Endothelial cell (in vitro differentiated cells): ENCODE measurements at regions not wholly inside any gene's neighbourhood (a gene's known extent, or its start where the extent isn't known, plus 50 kb on each side); places are given as distances from the start of the nearest gene placed in this dataset.

Experiments
- DNase-seq: peaks from one replicate; pipeline ENCODE4 v3.0.0; 2021; ENCODE audit warnings: low spot score
- H3K27ac Mint-ChIP-seq: one replicate; pipeline ENCODE4 v1.8.0; 2021; ENCODE audit warnings: mixed read lengths, inconsistent platforms; ENCODE audit not compliant: unreplicated experiment
- H3K27me3 Mint-ChIP-seq: one replicate; pipeline ENCODE4 v1.8.0; 2021; ENCODE audit warnings: mild to moderate bottlenecking, moderate library complexity, mixed read lengths, inconsistent platforms; ENCODE audit not compliant: unreplicated experiment
- H3K36me3 Mint-ChIP-seq: one replicate; pipeline ENCODE4 v1.8.0; 2021; ENCODE audit warnings: mild to moderate bottlenecking, low read depth, mixed read lengths, inconsistent platforms; ENCODE audit not compliant: unreplicated experiment
- H3K4me1 Mint-ChIP-seq: one replicate; pipeline ENCODE4 v1.8.0; 2021; ENCODE audit warnings: mild to moderate bottlenecking, mixed read lengths, inconsistent platforms; ENCODE audit not compliant: unreplicated experiment
- H3K4me3 Mint-ChIP-seq: one replicate; pipeline ENCODE4 v1.8.0; 2021; ENCODE audit warnings: mild to moderate bottlenecking, mixed read lengths, inconsistent platforms; ENCODE audit not compliant: unreplicated experiment
- H3K9me3 Mint-ChIP-seq: one replicate; pipeline ENCODE4 v1.8.0; 2021; ENCODE audit warnings: mixed read lengths, inconsistent platforms; ENCODE audit not compliant: unreplicated experiment
- CTCF ChIP-seq: fragments of 200-600 bp; sonication (generic); IDR thresholded peaks from one replicate; pipeline ENCODE4 v1.5.0; 2021; ENCODE audit warnings: antibody characterized with exemption; ENCODE audit not compliant: unreplicated experiment

DNA sequence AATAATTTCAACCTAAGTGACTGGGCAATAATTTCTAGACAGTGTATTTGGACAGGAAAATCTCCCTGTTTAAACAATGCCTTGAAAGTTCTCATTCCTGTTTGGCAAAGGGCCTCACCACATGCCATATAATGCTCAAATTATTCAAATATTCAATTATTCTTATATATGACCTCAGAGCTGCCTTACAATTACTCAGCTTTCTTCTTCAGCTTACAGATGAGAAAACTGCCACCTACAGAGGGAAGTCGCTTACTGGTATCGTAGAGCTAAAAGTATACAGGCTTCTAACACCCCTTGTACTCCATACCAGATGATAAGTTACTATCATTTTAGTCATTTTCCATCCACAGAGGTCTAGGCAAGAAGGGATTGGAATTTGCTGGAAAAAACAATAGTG is 830.3 kb downstream of the BRINP1 start:
- Mint-ChIP-seq H3K4me1 (peaks cover 2% of the 10 kb centered on the region), H3K36me3 (no peaks in the 10 kb centered on the region), H3K9me3 (no peaks in the 10 kb centered on the region), H3K27me3 (no peaks in the 10 kb centered on the region), H3K27ac (no peak overlapping the region), H3K4me3 (no peak overlapping the region)
- no peak for DNase-seq
- TF ChIP-seq CTCF, result no peak

- Mint-ChIP-seq H3K9me3 (no peaks in the 10 kb centered on the region), H3K27ac (no peak overlapping the region), H3K4me3 (no peak overlapping the region), H3K27me3 (no peaks in the 10 kb centered on the region), H3K36me3 (no peaks in the 10 kb centered on the region), H3K4me1 (no peaks in the 10 kb centered on the region)
- no peak for TF ChIP-seq CTCF
- no peak for DNase-seq
Observed at GRCh38 chr9:118553465-118553864, 815.8 kb downstream of the BRINP1 start.

DNA sequence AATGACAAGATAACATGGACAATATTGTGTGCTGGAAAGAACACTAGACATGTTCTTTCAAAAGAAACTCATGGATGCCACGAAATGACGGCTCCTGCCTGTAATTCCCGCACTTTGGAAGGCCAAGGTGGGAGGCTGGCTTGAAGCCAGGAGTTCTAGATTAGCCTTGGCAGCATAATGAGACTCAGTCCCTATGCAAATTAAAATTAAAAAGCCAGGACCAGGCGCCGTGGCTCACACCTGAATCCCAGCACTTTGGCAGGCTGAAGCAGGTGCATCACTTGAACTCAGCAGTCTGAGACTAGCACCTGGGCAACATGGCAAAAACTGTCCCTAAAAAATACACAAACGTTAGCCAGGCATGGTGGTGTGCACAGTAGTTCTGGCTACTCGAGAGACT is 814.2 kb downstream of the BRINP1 start:
- no peak for DNase-seq
- no peaks in the 10 kb centered on the region for H3K4me1 Mint-ChIP-seq
- no peak overlapping the region for H3K4me3 Mint-ChIP-seq
- H3K27ac Mint-ChIP-seq, result no peak overlapping the region
- no peaks in the 10 kb centered on the region for H3K27me3 Mint-ChIP-seq
- no peaks in the 10 kb centered on the region for H3K36me3 Mint-ChIP-seq
- no peaks in the 10 kb centered on the region for H3K9me3 Mint-ChIP-seq
- no peak for TF ChIP-seq CTCF

- H3K36me3 Mint-ChIP-seq, result no peaks in the 10 kb centered on the region
- H3K9me3 Mint-ChIP-seq, result no peaks in the 10 kb centered on the region
- DNase-seq, result no peak
- H3K27me3 Mint-ChIP-seq, result no peaks in the 10 kb centered on the region
- H3K4me3 Mint-ChIP-seq, result no peak overlapping the region
- no peak for TF ChIP-seq CTCF
- no peaks in the 10 kb centered on the region for H3K4me1 Mint-ChIP-seq
- H3K27ac Mint-ChIP-seq, result no peak overlapping the region
Observed at GRCh38 chr9:118558026-118558425, 811.2 kb downstream of the BRINP1 start.

DNA sequence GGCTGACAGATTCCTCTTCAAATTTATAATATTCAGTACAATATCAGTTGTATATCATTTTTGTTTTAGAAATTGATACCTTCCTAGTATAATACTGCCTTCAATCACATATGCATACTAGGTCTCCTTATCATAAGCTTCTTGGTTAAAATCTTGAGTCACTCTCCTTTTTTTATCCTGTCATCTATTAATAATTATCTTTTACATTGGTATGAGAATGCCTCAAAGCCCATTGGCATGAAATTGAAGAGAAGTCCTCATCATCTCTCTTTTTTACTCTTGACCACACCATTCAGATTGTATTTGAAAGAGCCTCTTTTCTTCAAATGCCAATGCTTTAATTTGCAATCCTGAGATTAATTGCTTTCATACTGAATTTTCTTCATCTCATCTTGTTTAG is 810.3 kb downstream of the BRINP1 start:
- Mint-ChIP-seq H3K4me1 (no peaks in the 10 kb centered on the region), H3K36me3 (no peaks in the 10 kb centered on the region), H3K27me3 (no peaks in the 10 kb centered on the region), H3K27ac (no peak overlapping the region), H3K4me3 (no peak overlapping the region), H3K9me3 (no peaks in the 10 kb centered on the region)
- DNase-seq, result no peak
- no peak for TF ChIP-seq CTCF
